ENCODE measurements at regions not wholly inside any gene's neighbourhood (a gene's known extent, or its start where the extent isn't known, plus 50 kb on each side); places are given as distances from the start of the nearest gene placed in this dataset.
"Not testable (repeated sequence)": the region's sequence is repeated elsewhere in the genome, so short reads cannot be mapped to it uniquely, and the experiment has no call there.

DNA sequence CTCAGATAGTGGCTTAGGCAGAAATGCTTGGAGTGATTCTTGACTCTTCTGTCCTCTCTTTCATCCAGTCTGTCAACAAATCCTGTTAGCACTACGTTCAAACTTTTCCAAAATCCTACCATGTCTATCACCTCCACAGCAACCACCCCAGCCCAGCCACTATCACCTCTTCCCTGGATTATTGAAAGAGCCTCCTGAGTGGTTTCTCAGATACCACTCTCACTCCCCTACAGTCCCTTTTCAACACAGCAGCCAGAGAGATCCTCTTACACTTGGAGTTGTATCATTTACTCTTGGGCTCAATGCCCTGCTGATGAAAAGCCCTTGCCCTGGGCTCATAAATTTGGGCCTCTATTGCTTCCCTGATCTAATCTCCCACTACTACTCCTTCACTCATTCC lies 218.9 kb downstream of the EXOC5 start:
- ATAC-seq (ENCODE audit: low FRiP score) (no peak), DNase-seq (ENCODE audit: low spot score) (no peak)
- TF ChIP-seq, protein P1, sequence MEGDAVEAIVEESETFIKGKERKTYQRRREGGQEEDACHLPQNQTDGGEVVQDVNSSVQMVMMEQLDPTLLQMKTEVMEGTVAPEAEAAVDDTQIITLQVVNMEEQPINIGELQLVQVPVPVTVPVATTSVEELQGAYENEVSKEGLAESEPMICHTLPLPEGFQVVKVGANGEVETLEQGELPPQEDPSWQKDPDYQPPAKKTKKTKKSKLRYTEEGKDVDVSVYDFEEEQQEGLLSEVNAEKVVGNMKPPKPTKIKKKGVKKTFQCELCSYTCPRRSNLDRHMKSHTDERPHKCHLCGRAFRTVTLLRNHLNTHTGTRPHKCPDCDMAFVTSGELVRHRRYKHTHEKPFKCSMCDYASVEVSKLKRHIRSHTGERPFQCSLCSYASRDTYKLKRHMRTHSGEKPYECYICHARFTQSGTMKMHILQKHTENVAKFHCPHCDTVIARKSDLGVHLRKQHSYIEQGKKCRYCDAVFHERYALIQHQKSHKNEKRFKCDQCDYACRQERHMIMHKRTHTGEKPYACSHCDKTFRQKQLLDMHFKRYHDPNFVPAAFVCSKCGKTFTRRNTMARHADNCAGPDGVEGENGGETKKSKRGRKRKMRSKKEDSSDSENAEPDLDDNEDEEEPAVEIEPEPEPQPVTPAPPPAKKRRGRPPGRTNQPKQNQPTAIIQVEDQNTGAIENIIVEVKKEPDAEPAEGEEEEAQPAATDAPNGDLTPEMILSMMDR (IDR thresholded peaks at IDR 0.05), result no peak

DNA sequence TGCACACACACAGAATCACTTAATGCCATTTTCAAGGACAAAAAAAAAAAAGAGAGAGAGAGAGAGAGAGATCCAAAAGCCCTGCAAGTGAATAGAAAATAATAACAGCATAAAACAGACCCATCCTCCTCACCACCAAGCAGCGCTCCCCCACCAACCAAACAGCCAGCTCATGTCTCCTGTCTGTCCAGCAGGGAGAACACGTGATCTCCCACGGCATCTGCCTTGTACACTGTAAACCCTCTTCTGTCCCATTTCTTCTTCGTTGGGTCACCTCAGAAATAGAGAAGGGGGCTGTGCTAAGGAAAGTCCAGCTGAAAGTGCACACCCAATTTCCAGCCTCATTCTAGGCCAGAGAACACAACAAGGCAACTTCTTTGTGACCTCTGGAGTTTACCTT lies 222.5 kb downstream of the EXOC5 start:
- TF ChIP-seq, protein P1 (IDR thresholded peaks at IDR 0.05), result no peak
- ATAC-seq (ENCODE audit: low FRiP score) (no peak), DNase-seq (ENCODE audit: low spot score) (no peak)

DNA sequence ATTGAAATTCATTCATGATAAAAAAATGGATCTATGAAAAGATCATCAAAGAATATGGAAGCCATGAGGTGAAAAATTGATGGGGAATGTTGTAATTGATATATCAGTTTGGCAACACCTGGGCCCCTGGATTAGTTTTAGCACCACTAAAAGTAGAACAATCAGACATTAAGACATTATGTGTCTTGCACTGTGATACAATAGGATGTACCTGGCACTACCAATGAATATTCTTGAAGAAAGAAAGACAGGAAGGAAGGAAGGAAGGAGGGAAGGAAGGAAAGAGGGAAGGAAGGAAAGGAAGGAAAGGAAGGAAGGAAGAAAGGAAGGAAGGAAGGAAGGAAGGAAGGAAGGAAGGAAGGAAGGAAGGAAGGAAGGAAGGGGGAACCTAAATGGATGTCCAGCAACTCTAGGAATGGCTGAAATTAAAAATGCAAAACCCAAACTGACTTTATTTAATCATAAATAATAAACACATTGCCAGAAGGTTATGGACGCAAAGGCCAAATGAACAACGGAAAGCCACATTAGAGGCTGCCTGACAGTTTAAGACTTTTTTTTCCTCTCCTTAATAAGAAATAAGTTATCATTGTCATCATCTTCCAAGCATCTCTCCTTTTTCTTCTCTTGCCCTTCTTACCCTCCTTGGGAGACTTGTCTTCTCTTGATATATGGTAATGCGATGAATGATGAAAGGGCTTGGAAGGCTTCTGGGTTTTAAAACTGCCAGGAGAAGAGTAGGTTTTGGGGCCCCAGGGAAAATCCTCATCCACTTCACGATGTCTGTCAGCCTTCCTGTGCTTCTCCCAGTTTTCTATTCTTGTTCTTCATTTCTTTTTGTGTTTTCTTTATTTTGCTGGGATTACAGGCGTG lies 224.4 kb downstream of the EXOC5 start:
- ATAC-seq (ENCODE audit: low FRiP score), result not testable (repeated sequence)

DNA sequence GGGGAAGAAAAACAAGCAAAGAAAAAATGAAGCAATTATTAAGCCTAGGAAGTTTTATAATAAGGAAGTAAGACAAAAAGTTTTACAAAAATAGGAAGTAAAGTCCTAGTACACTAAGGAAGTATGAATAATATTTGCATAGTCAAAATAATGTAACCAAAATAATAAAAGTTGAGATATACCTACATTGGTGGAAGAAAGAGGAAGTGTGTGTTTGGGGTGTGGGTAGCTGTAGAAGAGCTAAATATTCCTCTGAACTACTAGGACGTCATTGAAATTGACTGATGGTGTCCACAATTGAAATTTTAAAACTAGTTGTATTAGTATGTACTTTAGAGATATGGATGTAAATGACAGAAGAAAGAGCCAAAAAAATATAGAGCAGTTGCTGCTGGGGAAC lies 228.4 kb upstream of the OTX2 start:
- TF ChIP-seq, protein P1 (IDR thresholded peaks at IDR 0.05), result no peak
- ATAC-seq (ENCODE audit: low FRiP score), result no peak
- DNase-seq (ENCODE audit: low spot score), result no peak

More for the DNA sequence above, 224.4 kb downstream of the EXOC5 start:
- not testable (repeated sequence) for DNase-seq (ENCODE audit: low spot score)

DNA sequence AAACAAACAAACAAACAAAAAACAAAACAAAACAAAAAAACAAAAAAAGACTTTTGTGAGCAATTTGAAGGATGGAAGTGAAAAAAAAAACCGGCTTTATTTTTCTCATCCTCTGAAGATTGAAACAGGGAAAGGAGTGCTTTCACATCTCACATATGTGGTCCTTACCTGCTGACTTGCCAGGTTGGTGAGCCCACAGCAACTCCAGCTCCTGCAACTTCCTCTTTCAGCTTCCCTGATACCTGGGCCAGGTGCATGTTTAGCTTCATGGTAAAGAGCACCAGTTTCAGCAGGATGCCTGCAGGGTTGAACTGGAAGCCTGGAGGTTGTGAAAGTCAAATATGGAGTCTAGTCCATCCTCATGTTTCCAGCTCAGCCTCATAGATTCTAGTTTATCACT lies 221.2 kb upstream of the OTX2 start:
- TF ChIP-seq, protein P1 (IDR thresholded peaks at IDR 0.05), result no peak
- no peak for ATAC-seq (ENCODE audit: low FRiP score)
- no peak for DNase-seq (ENCODE audit: low spot score)

DNA sequence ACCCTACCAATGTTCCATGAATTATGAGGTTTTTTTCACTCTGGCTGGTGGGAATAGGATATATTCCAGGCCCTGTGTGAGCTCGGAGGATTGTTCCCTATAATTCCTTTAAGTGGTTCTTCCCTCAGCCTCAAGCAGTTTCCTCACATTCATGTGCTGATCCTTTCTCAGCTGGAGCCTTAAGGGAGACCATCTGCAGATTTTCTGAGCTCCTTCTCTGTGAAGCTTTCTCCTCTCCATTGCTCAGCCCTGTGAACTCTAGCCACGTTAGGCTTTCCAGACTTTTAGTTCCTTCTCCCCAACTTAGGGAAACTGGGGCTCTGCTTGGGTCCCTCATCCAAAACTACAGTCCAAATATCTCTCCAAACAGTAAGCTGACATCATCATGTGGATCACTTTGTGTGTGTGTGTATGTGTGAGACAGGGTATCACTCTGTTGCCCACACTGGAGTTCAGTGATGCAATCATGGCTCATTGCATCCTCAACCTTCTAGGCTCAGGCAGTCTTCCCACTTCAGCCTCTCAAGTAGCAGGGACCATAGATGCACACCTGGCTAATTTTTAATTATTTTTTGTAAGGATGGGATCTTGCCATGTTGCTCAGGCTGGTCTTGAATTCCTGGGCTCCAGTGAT lies 219.5 kb upstream of the OTX2 start:
- ATAC-seq (ENCODE audit: low FRiP score), result no peak
- TF ChIP-seq, protein P1 (IDR thresholded peaks at IDR 0.05), result no peak
- no peak for DNase-seq (ENCODE audit: low spot score)

DNA sequence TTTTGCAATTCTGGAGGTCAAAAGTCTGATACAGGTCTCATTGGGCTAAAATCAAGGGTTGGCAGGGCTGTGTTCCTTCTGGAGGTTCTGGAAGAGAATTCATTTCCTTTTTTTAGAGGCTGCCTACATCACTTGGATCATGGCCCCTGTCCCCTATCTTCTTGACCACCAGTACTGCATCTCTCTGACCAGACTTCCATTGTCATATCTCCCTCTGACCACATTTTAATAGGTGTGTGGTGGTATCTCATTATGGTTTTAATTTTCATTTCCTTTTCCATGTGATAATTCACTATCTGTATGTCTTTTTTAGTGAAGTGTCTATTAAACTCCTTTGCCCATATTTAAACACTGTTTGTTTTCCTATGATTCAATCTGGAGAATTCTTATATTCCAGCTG lies 215.2 kb upstream of the OTX2 start:
- DNase-seq (ENCODE audit: low spot score), result no peak
- TF ChIP-seq, protein P1 (IDR thresholded peaks at IDR 0.05), result no peak
- ATAC-seq (ENCODE audit: low FRiP score), result no peak

Data from omental fat pad (tissue), 3 donors.